ENCODE measurements at regions not wholly inside any gene's neighbourhood (a gene's known extent, or its start where the extent isn't known, plus 50 kb on each side); places are given as distances from the start of the nearest gene placed in this dataset.

GRCh38 chr15:77816983-77817382 is 184.3 kb upstream of the LINGO1 start:
- no peak for TF ChIP-seq CTCF (IDR thresholded peaks at IDR 0.05; ENCODE audit: low read depth, low read length, missing control alignments)
- DNase-seq (ENCODE audit: low read depth): no peak
- H3K4me3 ChIP-seq (ENCODE audit: low read depth, low read length): no peak overlapping the region

DNA sequence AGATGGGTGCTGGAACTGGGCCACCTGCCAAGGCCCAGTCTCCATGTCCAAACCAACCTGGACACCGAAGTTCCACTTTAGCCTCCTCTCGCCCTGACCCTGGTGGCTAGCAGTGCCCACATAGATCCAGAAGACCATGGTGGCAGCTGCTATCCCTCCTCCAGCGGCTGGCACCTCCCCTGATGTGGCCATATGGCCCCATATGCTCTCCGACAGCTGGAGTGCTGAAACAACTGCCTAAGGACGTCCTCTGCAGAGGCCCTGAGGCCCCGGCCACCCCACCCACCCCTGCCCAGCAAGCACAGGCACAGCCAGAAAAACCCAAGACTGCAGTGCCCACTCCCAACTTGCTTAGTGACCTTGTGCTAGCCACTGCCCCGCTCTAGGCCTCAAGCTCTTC is 182.3 kb upstream of the LINGO1 start:
- DNase-seq (ENCODE audit: low read depth): no peak
- H3K4me3 ChIP-seq (ENCODE audit: low read depth, low read length): no peak overlapping the region
- TF ChIP-seq CTCF (IDR thresholded peaks at IDR 0.05; ENCODE audit: low read depth, low read length, missing control alignments): no peak

GRCh38 chr15:77812664-77813063 is 180.0 kb upstream of the LINGO1 start:
- H3K4me3 ChIP-seq (ENCODE audit: low read depth, low read length): no peak overlapping the region
- TF ChIP-seq CTCF (IDR thresholded peaks at IDR 0.05; ENCODE audit: low read depth, low read length, missing control alignments): no peak
- no peak for DNase-seq (ENCODE audit: low read depth)

- DNase-seq (ENCODE audit: low read depth): no peak
- no peak for TF ChIP-seq CTCF (IDR thresholded peaks at IDR 0.05; ENCODE audit: low read depth, low read length, missing control alignments)
- no peak overlapping the region for H3K4me3 ChIP-seq (ENCODE audit: low read depth, low read length)
Measured at GRCh38 chr15:77811270-77811669, 178.6 kb upstream of the LINGO1 start.

- no peak for TF ChIP-seq CTCF (IDR thresholded peaks at IDR 0.05; ENCODE audit: low read depth, low read length, missing control alignments)
- no peak overlapping the region for H3K4me3 ChIP-seq (ENCODE audit: low read depth, low read length)
- DNase-seq (ENCODE audit: low read depth): no peak
Measured at GRCh38 chr15:77810130-77810571, 177.4 kb upstream of the LINGO1 start.

GRCh38 chr15:77808581-77809177 is 176.0 kb upstream of the LINGO1 start:
- H3K4me3 ChIP-seq (ENCODE audit: low read depth, low read length): no peak overlapping the region
- no peak for DNase-seq (ENCODE audit: low read depth)
- TF ChIP-seq CTCF (IDR thresholded peaks at IDR 0.05; ENCODE audit: low read depth, low read length, missing control alignments): no peak

GRCh38 chr15:77808075-77808474 is 175.4 kb upstream of the LINGO1 start:
- no peak for TF ChIP-seq CTCF (IDR thresholded peaks at IDR 0.05; ENCODE audit: low read depth, low read length, missing control alignments)
- DNase-seq (ENCODE audit: low read depth): no peak
- no peak overlapping the region for H3K4me3 ChIP-seq (ENCODE audit: low read depth, low read length)
